Glutamatergic neuron (in vitro differentiated cells): ENCODE measurements at regions not wholly inside any gene's neighbourhood (a gene's known extent, or its start where the extent isn't known, plus 50 kb on each side); places are given as distances from the start of the nearest gene placed in this dataset.

ENCODE experiments used
- DNase-seq: peaks from one replicate; pipeline ENCODE4 v3.0.0; 2022
- H3K27ac Mint-ChIP-seq: one replicate; pipeline ENCODE4 v1.8.0; 2020; ENCODE audit warnings: mild to moderate bottlenecking, mixed read lengths, inconsistent platforms; ENCODE audit not compliant: unreplicated experiment
- H3K27me3 Mint-ChIP-seq: one replicate; pipeline ENCODE4 v1.8.0; 2020; ENCODE audit warnings: mild to moderate bottlenecking, moderate library complexity, mixed read lengths, inconsistent platforms; ENCODE audit not compliant: unreplicated experiment
- H3K36me3 Mint-ChIP-seq: one replicate; pipeline ENCODE4 v1.8.0; 2020; ENCODE audit warnings: mild to moderate bottlenecking, mixed read lengths, inconsistent platforms; ENCODE audit not compliant: unreplicated experiment
- H3K4me1 Mint-ChIP-seq: one replicate; pipeline ENCODE4 v1.8.0; 2020; ENCODE audit warnings: mild to moderate bottlenecking, low read depth, mixed read lengths, inconsistent platforms; ENCODE audit not compliant: unreplicated experiment
- H3K4me3 Mint-ChIP-seq: one replicate; pipeline ENCODE4 v1.8.0; 2020; ENCODE audit warnings: mild to moderate bottlenecking, mixed read lengths, inconsistent platforms; ENCODE audit not compliant: unreplicated experiment
- H3K9me3 Mint-ChIP-seq: one replicate; pipeline ENCODE4 v1.8.0; 2020; ENCODE audit warnings: mild to moderate bottlenecking, moderate library complexity, mixed read lengths, inconsistent platforms; ENCODE audit not compliant: unreplicated experiment
- TF ChIP-seq, protein P1 (sequence below): fragments of 200-600 bp; sonication (generic); IDR thresholded peaks from one replicate; pipeline ENCODE4 v1.5.0; 2021; ENCODE audit not compliant: partially characterized antibody, unreplicated experiment

DNA sequence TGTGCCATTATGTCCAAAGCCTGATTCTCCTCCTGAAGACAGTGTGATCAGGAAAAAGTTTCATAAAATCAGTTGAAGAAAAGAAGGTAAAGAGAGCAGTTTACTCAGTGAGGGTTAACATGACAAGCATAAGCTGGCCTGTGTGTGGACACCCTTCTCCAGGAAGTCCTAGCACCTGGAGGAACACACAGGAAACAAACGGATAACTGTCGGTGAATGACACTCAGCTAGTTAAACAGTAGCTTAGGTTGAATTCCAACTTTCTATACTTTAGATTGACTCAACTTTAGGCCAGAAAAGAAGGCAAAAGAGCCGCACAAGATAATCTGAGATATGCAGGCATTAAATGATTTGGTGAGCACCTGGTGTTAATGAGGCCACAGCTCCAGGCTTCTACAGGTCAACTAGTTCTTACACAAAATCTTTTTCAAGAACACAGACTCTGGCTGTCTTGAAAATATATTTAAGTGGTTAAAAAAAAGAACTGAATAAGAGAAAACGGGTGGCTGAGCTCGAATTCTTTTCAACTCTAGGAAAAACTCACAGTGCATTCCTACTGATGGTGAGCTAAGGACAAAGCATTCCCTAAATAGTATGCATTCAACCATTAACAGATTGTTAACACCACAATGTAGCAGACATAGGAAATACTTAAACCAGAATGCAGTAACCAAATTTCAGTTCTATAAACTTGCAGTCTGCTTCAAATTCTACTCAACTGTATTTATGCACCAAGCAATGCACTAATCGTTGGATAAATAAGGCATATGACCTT, 56.9 kb upstream of the TSPAN8 start:
- Mint-ChIP-seq H3K4me1 (peaks cover 26% of the 10 kb centered on the region), H3K36me3 (peaks cover 5% of the 10 kb centered on the region), H3K27me3 (peaks cover 10% of the 10 kb centered on the region), H3K4me3 (no peak overlapping the region), H3K27ac (no peak overlapping the region), H3K9me3 (peaks cover 14% of the 10 kb centered on the region)
- TF ChIP-seq, protein P1, sequence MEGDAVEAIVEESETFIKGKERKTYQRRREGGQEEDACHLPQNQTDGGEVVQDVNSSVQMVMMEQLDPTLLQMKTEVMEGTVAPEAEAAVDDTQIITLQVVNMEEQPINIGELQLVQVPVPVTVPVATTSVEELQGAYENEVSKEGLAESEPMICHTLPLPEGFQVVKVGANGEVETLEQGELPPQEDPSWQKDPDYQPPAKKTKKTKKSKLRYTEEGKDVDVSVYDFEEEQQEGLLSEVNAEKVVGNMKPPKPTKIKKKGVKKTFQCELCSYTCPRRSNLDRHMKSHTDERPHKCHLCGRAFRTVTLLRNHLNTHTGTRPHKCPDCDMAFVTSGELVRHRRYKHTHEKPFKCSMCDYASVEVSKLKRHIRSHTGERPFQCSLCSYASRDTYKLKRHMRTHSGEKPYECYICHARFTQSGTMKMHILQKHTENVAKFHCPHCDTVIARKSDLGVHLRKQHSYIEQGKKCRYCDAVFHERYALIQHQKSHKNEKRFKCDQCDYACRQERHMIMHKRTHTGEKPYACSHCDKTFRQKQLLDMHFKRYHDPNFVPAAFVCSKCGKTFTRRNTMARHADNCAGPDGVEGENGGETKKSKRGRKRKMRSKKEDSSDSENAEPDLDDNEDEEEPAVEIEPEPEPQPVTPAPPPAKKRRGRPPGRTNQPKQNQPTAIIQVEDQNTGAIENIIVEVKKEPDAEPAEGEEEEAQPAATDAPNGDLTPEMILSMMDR, result no peak
- no peak for DNase-seq

DNA sequence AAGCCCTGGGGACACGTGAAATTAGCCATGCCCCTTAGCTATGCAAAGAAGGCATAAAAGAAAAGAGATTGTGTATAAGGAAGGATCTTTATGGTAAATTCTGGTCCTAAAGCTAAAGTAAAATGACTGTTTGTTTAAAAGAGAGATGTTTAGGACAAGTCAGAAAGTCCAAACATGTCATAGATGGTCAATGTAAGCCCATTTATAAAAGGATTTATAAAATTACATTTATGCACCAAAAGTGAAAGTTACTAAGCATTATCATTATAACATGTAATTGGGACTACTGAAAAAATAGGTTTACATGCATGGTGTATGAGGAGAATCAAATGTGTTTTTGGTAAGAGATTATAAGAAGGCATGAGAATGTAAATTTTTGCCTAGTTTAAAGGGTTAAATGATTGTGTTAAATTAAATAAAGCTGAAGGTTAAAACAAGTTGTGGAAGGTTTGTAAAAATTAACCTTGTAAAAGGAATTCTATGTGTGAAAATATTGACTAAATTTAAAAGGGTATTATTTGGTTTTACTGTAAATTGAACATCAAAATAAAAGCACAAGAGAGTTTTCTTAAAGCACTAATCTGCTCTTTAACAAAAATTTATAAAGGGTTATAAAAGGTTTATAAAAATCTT, 50.4 kb upstream of the TSPAN8 start:
- Mint-ChIP-seq H3K36me3 (peaks cover 15% of the 10 kb centered on the region), H3K27me3 (no peaks in the 10 kb centered on the region), H3K27ac (no peak overlapping the region), H3K9me3 (no peaks in the 10 kb centered on the region), H3K4me1 (no peaks in the 10 kb centered on the region), H3K4me3 (no peak overlapping the region)
- no peak for DNase-seq
- TF ChIP-seq, protein P1, result no peak
